ENCODE measurements at regions not wholly inside any gene's neighbourhood (a gene's known extent, or its start where the extent isn't known, plus 50 kb on each side); places are given as distances from the start of the nearest gene placed in this dataset.

- no peak for TF ChIP-seq EZH2phosphoT487 (IDR thresholded peaks at IDR 0.05; ENCODE audit: insufficient read depth, low read depth)
- TF ChIP-seq EZH2 (IDR thresholded peaks at IDR 0.05; ENCODE audit: insufficient read depth, poor library complexity, severe bottlenecking) = no peak
Observed at GRCh38 chr10:4154191-4154715, 369.2 kb upstream of the KLF6 start.
